ENCODE measurements at regions not wholly inside any gene's neighbourhood (a gene's known extent, or its start where the extent isn't known, plus 50 kb on each side); places are given as distances from the start of the nearest gene placed in this dataset.

- no peak for ATAC-seq
- Histone ChIP-seq H3K27ac (no peak overlapping the region), H3K4me1 (no peaks in the 10 kb centered on the region), H3K27me3 (peaks cover 24% of the 10 kb centered on the region), H3K4me3 (no peak overlapping the region), H3K36me3 (no peaks in the 10 kb centered on the region), H3K9me3 (peaks cover 0 to under 1% (median 0%) of the 10 kb centered on the region in 3 donors)
- no peak for TF ChIP-seq CTCF (IDR thresholded peaks at IDR 0.05)
- no peak for TF ChIP-seq EP300 (IDR thresholded peaks at IDR 0.05)
- no peak for TF ChIP-seq POLR2AphosphoS5 (IDR thresholded peaks at IDR 0.05)
- no peak for TF ChIP-seq POLR2A (IDR thresholded peaks at IDR 0.05)
- 78 to 79% methylated on average over 3 to 5 of the region's 5 CpGs for WGBS, 2 donors (ENCODE audit: low coverage in 1 of 2)
These were observed 212.6 kb upstream of the MSX2 start for GRCh38 chr5:174511714-174512253.

DNA sequence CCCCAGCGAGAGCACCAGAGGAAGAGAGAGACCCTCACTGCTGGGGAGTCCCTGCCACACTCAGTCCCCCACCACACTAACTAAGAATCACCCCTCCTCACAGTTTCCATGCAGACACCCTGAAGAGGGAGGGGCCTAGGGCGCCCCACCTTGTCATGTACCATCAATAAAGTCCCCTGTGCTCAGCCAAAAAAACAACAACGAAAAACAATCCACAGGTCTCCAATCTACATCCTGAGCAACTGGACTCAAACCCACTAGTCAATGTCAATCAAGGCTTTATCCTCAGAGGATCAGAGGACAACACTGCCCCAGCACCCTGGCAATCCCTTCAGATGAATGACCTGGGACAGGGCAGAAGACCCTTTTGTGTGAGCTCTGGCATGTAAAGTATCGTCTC lies 210.1 kb upstream of the MSX2 start:
- Histone ChIP-seq H3K27ac (no peak overlapping the region), H3K9me3 (peaks cover 0 to 8% (median 0%) of the 10 kb centered on the region in 3 donors), H3K4me3 (no peak overlapping the region), H3K4me1 (no peaks in the 10 kb centered on the region), H3K27me3 (peaks cover 49% of the 10 kb centered on the region), H3K36me3 (no peaks in the 10 kb centered on the region)
- ATAC-seq = no peak
- WGBS, 2 donors (ENCODE audit: low coverage in 1 of 2) = 63 to 65% methylated on average over 1 to 2 of the region's 4 CpGs
- TF ChIP-seq CTCF (IDR thresholded peaks at IDR 0.05) (no peak), POLR2AphosphoS5 (IDR thresholded peaks at IDR 0.05) (no peak), POLR2A (IDR thresholded peaks at IDR 0.05) (no peak), EP300 (IDR thresholded peaks at IDR 0.05) (no peak)

GRCh38 chr5:174514983-174515394 lies 209.4 kb upstream of the MSX2 start:
- H3K4me1 ChIP-seq = no peaks in the 10 kb centered on the region
- 58 to 85% methylated on average over 2 of the region's 10 CpGs for WGBS, 2 donors (ENCODE audit: low coverage in 1 of 2)
- no peak for ATAC-seq
- H3K27me3 ChIP-seq = peaks cover 49% of the 10 kb centered on the region
- no peak overlapping the region for H3K4me3 ChIP-seq
- H3K9me3 ChIP-seq = peaks cover 0 to 8% (median 0%) of the 10 kb centered on the region in 3 donors
- TF ChIP-seq POLR2A (IDR thresholded peaks at IDR 0.05) (no peak), EP300 (IDR thresholded peaks at IDR 0.05) (no peak)
- H3K36me3 ChIP-seq = no peaks in the 10 kb centered on the region
- no peak overlapping the region for H3K27ac ChIP-seq

DNA sequence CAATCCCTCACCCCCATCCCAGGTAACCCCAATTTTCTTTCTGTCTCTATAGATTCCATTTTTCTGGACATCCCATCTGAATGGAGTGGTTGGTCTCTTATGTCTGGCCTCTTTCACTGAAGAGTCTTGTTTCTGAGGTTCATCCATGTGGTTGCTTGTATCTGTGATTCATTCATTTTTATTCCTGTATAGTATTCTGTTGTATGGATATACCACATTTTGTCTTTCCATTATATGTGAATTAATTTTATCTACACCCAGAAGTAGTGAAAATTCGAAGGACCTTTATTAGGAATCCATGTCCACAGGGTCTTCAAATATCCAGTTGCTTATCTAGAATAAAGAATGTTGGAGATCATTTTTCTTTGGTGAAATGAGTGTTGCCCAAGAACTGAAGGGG lies 207.6 kb upstream of the MSX2 start:
- no peak for TF ChIP-seq CTCF (IDR thresholded peaks at IDR 0.05)
- no peak for TF ChIP-seq POLR2AphosphoS5 (IDR thresholded peaks at IDR 0.05)
- no peak for TF ChIP-seq POLR2A (IDR thresholded peaks at IDR 0.05)
- TF ChIP-seq EP300 (IDR thresholded peaks at IDR 0.05) = no peak
- H3K27ac ChIP-seq = no peak overlapping the region
- peaks cover 0 to 8% (median 0%) of the 10 kb centered on the region in 3 donors for H3K9me3 ChIP-seq
- peaks cover 57% of the 10 kb centered on the region for H3K27me3 ChIP-seq
- 73 to 89% methylated on average over 1 of the region's 1 CpG for WGBS, 2 donors (ENCODE audit: low coverage in 1 of 2)
- no peak overlapping the region for H3K4me3 ChIP-seq
- ATAC-seq = no peak
- no peaks in the 10 kb centered on the region for H3K4me1 ChIP-seq
- H3K36me3 ChIP-seq = no peaks in the 10 kb centered on the region

DNA sequence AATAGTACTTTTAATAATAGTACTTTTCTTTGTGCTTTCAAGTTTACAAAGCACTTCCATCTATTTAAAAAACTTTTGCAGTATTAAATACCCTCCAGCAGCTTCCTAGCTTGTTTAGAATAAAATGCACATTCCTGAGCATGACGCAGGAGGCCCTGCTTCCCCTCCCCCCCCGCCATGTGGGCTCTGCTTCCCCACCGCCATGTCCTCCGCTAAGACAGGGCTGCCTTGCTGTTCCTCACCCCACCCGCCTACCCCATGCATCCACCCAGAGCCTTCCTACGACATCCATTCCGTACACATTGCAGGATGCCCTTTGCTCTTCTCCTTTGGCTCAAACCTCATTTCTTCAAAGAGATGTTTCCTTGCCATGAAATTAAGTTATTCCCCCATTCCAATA lies 205.9 kb upstream of the MSX2 start:
- H3K27ac ChIP-seq = no peak overlapping the region
- TF ChIP-seq CTCF (IDR thresholded peaks at IDR 0.05) (no peak), POLR2A (IDR thresholded peaks at IDR 0.05) (no peak), EP300 (IDR thresholded peaks at IDR 0.05) (no peak), POLR2AphosphoS5 (IDR thresholded peaks at IDR 0.05) (no peak)
- WGBS, 2 donors (ENCODE audit: low coverage in 1 of 2) = 53 to 74% methylated on average over 5 to 7 of the region's 7 CpGs
- no peaks in the 10 kb centered on the region for H3K4me1 ChIP-seq
- ATAC-seq = no peak
- peaks cover 0 to 8% (median 0%) of the 10 kb centered on the region in 3 donors for H3K9me3 ChIP-seq
- H3K36me3 ChIP-seq = no peaks in the 10 kb centered on the region
- H3K4me3 ChIP-seq = no peak overlapping the region
- H3K27me3 ChIP-seq = peaks cover 52% of the 10 kb centered on the region

Measured in gastroesophageal sphincter (tissue), 4 donors.